OCI-LY7 (cell line): ENCODE measurements at regions not wholly inside any gene's neighbourhood (a gene's known extent, or its start where the extent isn't known, plus 50 kb on each side); places are given as distances from the start of the nearest gene placed in this dataset.

Experiments used
- BruUV-seq: library from RNA; stranded (reverse); fragments of 400-500 nt; replicated peaks from 2 replicates; lab custom pipeline; 2021; lab: Mats Ljungman, UMichigan
- CTCF ChIA-PET: fragments of 300-600 bp; sonication (Branson Sonifier 250); formaldehyde crosslinking; loops from one replicate; lab custom pipeline; 2022; ENCODE audit warnings: antibody characterized with exemption; ENCODE audit not compliant: unreplicated experiment; lab: Charles Lee
- POLR2A ChIA-PET: fragments of 300-600 bp; sonication (Branson Sonifier 250); formaldehyde crosslinking; loops from one replicate; lab custom pipeline; 2022; ENCODE audit warnings: antibody characterized with exemption; lab: Charles Lee
- DNase-seq: peaks from one replicate; pipeline ENCODE4 v3.0.0-alpha.2; 2015; ENCODE audit warnings: low spot score
- H2AFZ ChIP-seq: fragments of 200-600 bp; sonication (generic), shearing (Covaris generic); 2 replicates; pipeline ENCODE4 v1.6.1; 2014; ENCODE audit warnings: mild to moderate bottlenecking, antibody characterized with exemption, low read length, moderate library complexity
- H3K27ac ChIP-seq: fragments of 200-600 bp; sonication (generic); 2 replicates; pipeline ENCODE4 v1.5.1; 2014; ENCODE audit warnings: mixed run types, low read depth, mild to moderate bottlenecking, moderate library complexity, low read length, inconsistent platforms; ENCODE audit not compliant: poor library complexity, severe bottlenecking
- H3K36me3 ChIP-seq: fragments of 200-600 bp; sonication (generic); 2 replicates; pipeline ENCODE4 v1.6.1; 2014; ENCODE audit warnings: mild to moderate bottlenecking, antibody characterized with exemption, low read length, moderate library complexity, mixed read lengths; ENCODE audit not compliant: insufficient read depth
- H3K4me1 ChIP-seq: fragments of 200-600 bp; sonication (generic); 2 replicates; pipeline ENCODE4 v1.5.1; 2014; ENCODE audit warnings: mild to moderate bottlenecking, low read length; ENCODE audit not compliant: insufficient read depth, poor library complexity, severe bottlenecking
- H3K4me2 ChIP-seq: fragments of 200-600 bp; sonication (generic); 2 replicates; pipeline ENCODE4 v1.6.1; 2014; ENCODE audit warnings: mild to moderate bottlenecking, low read length
- H3K4me3 ChIP-seq: fragments of 200-600 bp; sonication (generic); 2 replicates; pipeline ENCODE4 v1.5.1; 2014; ENCODE audit warnings: mild to moderate bottlenecking, low read depth, low read length; ENCODE audit not compliant: poor library complexity, severe bottlenecking
- H3K79me2 ChIP-seq: fragments of 200-600 bp; sonication (generic); 2 replicates; pipeline ENCODE4 v1.6.1; 2016; ENCODE audit warnings: low read depth, mild to moderate bottlenecking, low read length, moderate library complexity, mixed read lengths; ENCODE audit not compliant: insufficient read depth
- H3K9me2 ChIP-seq: fragments of 200-600 bp; sonication (generic); 2 replicates; pipeline ENCODE4 v1.6.1; 2016; ENCODE audit warnings: mild to moderate bottlenecking, low read length, mixed read lengths; ENCODE audit not compliant: insufficient read depth
- H3K9me3 ChIP-seq: fragments of 200-600 bp; sonication (generic); 2 replicates; pipeline ENCODE4 v1.6.1; 2014; ENCODE audit warnings: mild to moderate bottlenecking, mixed run types, low read length, mixed read lengths
- H4K20me1 ChIP-seq: fragments of 200-600 bp; sonication (generic); 2 replicates; pipeline ENCODE4 v1.6.1; 2014; ENCODE audit warnings: mild to moderate bottlenecking, antibody characterized with exemption, low read length, moderate library complexity, mixed read lengths; ENCODE audit not compliant: insufficient read depth
- EZH2phosphoT487 ChIP-seq: fragments of 200-600 bp; sonication (generic); IDR thresholded peaks from 2 replicates; pipeline ENCODE4 v1.6.1; 2018; ENCODE audit warnings: low read depth, borderline replicate concordance, mild to moderate bottlenecking, mixed run types, antibody characterized with exemption, low read length, moderate library complexity, mixed read lengths
- intact Hi-C: fragments of 100-400 bp; cut with micrococcal nuclease; formaldehyde crosslinking; loops from one replicate; pipeline ENCODE4 v1.10.0; 2022; ENCODE audit not compliant: unreplicated experiment
- TF ChIP-seq, protein P1 (sequence below): fragments of 200-600 bp; sonication (generic); conservative IDR thresholded peaks from 2 replicates; pipeline ENCODE4 v1.5.1; 2014; ENCODE audit warnings: mild to moderate bottlenecking, antibody characterized with exemption, low read length, moderate library complexity, mixed read lengths

DNA sequence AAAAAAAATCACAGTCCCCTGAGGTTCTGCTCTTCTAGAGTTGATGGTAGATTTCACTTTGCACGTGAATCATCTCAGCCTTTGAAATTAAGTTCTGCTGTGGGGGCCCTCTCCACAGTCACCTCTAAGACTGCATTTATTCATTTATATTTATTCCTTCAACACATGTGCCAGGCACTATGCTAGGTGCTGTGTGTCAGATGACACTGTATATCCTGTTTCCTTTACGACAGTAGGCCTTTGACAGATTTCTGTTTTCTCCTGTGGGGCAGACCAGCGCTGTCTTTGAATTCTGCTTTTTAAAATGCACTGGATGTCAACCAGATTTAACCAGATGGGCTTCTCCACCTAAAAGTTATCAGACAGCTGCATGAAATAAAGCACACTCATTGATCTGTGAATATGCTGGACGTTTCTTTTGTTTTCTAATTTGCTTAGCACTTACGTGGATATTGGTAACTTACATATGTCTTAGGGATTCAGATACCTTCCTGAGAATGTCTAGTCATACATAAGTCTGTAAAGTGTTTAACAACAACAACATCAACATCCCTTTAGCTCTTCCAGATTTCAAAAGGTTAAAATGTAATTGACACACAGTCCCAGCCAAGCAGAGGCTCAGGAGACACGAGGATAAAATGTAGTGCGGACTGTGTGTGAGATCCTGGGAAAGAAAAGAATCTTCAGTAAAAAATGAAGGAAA lies 525.5 kb upstream of the MCTP2 start:
- intact Hi-C loops, result no loop called here
- ChIA-PET POLR2A (no interaction called here), CTCF (interaction anchor here (0.6 kb wide), 1 partner anchor 166 kb away, joined by 3 read pairs; no protein-coding TSS in a partner anchor)
- Histone ChIP-seq H3K27ac (no peak overlapping the region), H3K79me2 (no peaks in the 10 kb centered on the region), H3K9me2 (no peaks in the 10 kb centered on the region), H3K36me3 (no peaks in the 10 kb centered on the region), H3K4me1 (no peaks in the 10 kb centered on the region), H4K20me1 (no peaks in the 10 kb centered on the region), H3K9me3 (no peaks in the 10 kb centered on the region), H3K4me2 (no peak overlapping the region), H3K4me3 (no peak overlapping the region), H2AFZ (no peak overlapping the region)
- no peak for DNase-seq
- no peak for TF ChIP-seq EZH2phosphoT487
- no TSS peak for BruUV-seq

DNA sequence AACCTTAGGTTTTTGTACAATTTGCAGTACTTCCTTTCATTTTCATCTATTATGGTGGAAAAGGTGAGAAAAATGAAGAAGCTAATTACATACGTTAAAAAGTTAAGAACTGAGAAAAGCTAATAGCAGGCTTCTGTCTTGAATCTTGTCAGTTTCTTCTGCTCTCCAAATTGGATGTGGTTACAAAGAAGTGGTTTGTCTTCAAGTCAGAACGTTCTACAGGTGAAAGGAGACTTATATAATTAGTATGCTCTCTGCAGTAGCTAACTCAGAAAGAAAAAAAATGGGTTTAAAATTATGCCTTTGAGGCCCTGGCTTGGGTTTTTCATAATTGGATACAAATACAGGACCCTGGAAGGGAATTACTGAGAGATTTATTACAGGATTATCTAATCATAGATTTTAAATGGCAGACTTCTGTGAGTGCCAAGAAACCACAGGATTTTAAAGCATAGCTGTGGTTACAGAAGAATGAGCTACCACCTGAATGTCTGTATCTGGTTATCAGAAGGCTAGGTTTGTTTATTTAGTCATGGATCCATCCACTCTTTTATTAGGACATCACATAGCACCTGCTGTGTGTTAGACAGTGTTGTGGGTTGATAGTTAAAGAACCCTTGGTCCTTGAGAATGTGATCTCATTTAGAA lies 528.1 kb upstream of the MCTP2 start:
- H3K27ac ChIP-seq, result no peak overlapping the region
- CTCF ChIA-PET, result no interaction called here

DNA sequence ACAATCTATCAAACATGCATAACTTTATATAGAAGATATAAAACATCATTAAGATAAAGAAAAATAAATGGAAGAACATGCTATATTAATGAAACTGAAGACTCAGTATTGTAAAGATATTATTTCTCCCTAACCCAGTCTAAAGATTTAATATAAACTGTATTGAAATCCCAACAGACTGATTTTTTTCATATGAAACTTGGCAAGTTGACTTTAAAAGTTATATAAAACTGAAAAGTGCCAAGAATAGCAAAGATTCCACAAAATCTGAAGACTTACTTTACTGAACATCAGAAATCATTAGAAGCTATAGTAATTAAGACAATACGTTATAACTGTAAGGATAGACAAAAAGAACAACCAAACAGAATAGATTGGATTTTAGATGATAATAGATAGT lies 531.3 kb upstream of the MCTP2 start:
- Histone ChIP-seq H3K79me2 (no peaks in the 10 kb centered on the region), H3K4me1 (no peaks in the 10 kb centered on the region), H3K36me3 (no peaks in the 10 kb centered on the region), H3K9me2 (no peaks in the 10 kb centered on the region), H3K4me3 (no peak overlapping the region), H3K27ac (no peak overlapping the region), H4K20me1 (no peaks in the 10 kb centered on the region), H2AFZ (no peak overlapping the region), H3K9me3 (no peaks in the 10 kb centered on the region), H3K4me2 (no peak overlapping the region)
- intact Hi-C loops, result no loop called here
- CTCF ChIA-PET, result no interaction called here
- BruUV-seq, result no TSS peak
- no peak for TF ChIP-seq EZH2phosphoT487
- TF ChIP-seq, protein P1, sequence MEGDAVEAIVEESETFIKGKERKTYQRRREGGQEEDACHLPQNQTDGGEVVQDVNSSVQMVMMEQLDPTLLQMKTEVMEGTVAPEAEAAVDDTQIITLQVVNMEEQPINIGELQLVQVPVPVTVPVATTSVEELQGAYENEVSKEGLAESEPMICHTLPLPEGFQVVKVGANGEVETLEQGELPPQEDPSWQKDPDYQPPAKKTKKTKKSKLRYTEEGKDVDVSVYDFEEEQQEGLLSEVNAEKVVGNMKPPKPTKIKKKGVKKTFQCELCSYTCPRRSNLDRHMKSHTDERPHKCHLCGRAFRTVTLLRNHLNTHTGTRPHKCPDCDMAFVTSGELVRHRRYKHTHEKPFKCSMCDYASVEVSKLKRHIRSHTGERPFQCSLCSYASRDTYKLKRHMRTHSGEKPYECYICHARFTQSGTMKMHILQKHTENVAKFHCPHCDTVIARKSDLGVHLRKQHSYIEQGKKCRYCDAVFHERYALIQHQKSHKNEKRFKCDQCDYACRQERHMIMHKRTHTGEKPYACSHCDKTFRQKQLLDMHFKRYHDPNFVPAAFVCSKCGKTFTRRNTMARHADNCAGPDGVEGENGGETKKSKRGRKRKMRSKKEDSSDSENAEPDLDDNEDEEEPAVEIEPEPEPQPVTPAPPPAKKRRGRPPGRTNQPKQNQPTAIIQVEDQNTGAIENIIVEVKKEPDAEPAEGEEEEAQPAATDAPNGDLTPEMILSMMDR, result no peak
- POLR2A ChIA-PET, result no interaction called here
- DNase-seq, result no peak

More for the DNA sequence above, 528.1 kb upstream of the MCTP2 start:
- BruUV-seq, result no TSS peak
- Histone ChIP-seq H3K79me2 (no peaks in the 10 kb centered on the region), H3K4me1 (no peaks in the 10 kb centered on the region), H3K4me3 (no peak overlapping the region), H3K9me3 (no peaks in the 10 kb centered on the region), H3K9me2 (no peaks in the 10 kb centered on the region), H3K36me3 (no peaks in the 10 kb centered on the region), H4K20me1 (no peaks in the 10 kb centered on the region), H2AFZ (no peak overlapping the region), H3K4me2 (no peak overlapping the region)
- TF ChIP-seq, protein P1, result no peak
- TF ChIP-seq EZH2phosphoT487, result no peak
- intact Hi-C loops, result no loop called here
- no peak for DNase-seq
- POLR2A ChIA-PET, result no interaction called here
